ENCODE measurements at regions not wholly inside any gene's neighbourhood (a gene's known extent, or its start where the extent isn't known, plus 50 kb on each side); places are given as distances from the start of the nearest gene placed in this dataset.

GRCh38 chr10:4405828-4406227 lies 420.2 kb upstream of the AKR1E2 start:
- TF ChIP-seq EZH2 (IDR thresholded peaks at IDR 0.05; ENCODE audit: insufficient read depth, poor library complexity, severe bottlenecking) (no peak), EZH2phosphoT487 (IDR thresholded peaks at IDR 0.05; ENCODE audit: insufficient read depth, low read depth) (no peak)
